ENCODE measurements at regions not wholly inside any gene's neighbourhood (a gene's known extent, or its start where the extent isn't known, plus 50 kb on each side); places are given as distances from the start of the nearest gene placed in this dataset.

DNA sequence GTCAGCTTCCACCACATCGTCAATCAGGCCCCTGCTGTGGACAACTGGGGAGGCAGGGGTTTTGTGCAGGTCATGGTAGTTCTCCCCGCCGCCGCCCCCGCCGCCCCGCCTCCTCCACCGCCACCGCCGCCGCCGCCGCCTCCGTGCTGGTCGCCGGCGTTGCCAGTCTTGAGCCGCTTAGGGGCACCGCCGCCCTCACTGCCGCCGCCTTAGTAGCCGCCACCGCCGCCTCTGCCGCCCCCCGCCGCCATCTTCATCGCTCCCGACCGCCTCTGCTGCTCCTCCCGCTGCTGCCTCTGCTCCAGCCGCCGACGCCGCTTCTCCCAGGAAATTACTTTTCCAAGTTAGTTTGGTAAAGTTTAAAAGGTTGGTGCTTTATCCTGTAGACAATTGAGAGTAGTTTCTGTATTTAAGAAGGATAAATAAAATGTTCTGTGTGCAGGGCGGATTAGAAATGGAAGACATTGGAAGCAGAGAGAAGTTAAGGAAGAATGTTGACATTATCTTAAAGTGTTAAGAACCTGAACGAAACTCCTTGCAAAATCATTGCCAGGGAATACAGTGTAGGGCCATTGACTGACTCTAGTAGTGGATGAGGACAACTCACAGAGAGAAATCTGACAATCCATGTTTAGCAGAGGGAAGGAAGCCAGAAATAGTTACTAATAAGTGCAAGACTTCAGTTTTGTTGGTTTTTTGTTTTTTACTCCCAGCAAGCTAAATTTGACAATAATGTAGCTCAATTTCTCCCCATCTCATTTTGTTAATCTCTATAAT is 53.0 kb upstream of the GOLGA8A start:
- TF ChIP-seq, protein P1, sequence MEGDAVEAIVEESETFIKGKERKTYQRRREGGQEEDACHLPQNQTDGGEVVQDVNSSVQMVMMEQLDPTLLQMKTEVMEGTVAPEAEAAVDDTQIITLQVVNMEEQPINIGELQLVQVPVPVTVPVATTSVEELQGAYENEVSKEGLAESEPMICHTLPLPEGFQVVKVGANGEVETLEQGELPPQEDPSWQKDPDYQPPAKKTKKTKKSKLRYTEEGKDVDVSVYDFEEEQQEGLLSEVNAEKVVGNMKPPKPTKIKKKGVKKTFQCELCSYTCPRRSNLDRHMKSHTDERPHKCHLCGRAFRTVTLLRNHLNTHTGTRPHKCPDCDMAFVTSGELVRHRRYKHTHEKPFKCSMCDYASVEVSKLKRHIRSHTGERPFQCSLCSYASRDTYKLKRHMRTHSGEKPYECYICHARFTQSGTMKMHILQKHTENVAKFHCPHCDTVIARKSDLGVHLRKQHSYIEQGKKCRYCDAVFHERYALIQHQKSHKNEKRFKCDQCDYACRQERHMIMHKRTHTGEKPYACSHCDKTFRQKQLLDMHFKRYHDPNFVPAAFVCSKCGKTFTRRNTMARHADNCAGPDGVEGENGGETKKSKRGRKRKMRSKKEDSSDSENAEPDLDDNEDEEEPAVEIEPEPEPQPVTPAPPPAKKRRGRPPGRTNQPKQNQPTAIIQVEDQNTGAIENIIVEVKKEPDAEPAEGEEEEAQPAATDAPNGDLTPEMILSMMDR (IDR thresholded peaks at IDR 0.05): no peak
- no peak for TF ChIP-seq POLR2A (IDR thresholded peaks at IDR 0.05)
